Heart left ventricle (tissue), 16 donors: ENCODE measurements at regions not wholly inside any gene's neighbourhood (a gene's known extent, or its start where the extent isn't known, plus 50 kb on each side); places are given as distances from the start of the nearest gene placed in this dataset.

Experiments used
- ATAC-seq, 4 donors: fragments of 200-7000 bp; cut with Tn5 transposase; one replicate each; pipeline ENCODE4 v1.9.1; 2020 to 2022; ENCODE audit warnings: moderate library complexity in 4 of 4, mild to moderate bottlenecking in 3 of 4, moderate number of reproducible peaks in 1 of 4
- DNase-seq, 5 donors: peaks; one replicate each; pipeline ENCODE4 v3.0.0-alpha.2; 2020
- H3K27ac ChIP-seq, 12 donors: fragments of 200-600 bp; sonication (generic) in 4 of 12; one replicate each; pipeline versions ENCODE4 v1.5.0 to v1.8.0; 2016 to 2022; ENCODE audit warnings: mild to moderate bottlenecking in 2 of 12
- H3K27me3 ChIP-seq, 9 donors: fragments of 200-600 bp; sonication (generic) in 2 of 9; one replicate each; pipeline versions ENCODE4 v1.5.1 to v1.8.0; 2016 to 2022; ENCODE audit warnings: mild to moderate bottlenecking in 3 of 9
- H3K36me3 ChIP-seq, 9 donors: fragments of 200-600 bp; sonication (generic) in 2 of 9; one replicate each; pipeline versions ENCODE4 v1.5.0 to v1.8.0; 2018 to 2022; ENCODE audit warnings: mild to moderate bottlenecking in 2 of 9
- H3K4me1 ChIP-seq, 12 donors: fragments of 200-600 bp; sonication (generic) in 4 of 12; one replicate each; pipeline versions ENCODE4 v1.5.0 to v1.8.0; 2016 to 2022; ENCODE audit warnings: mild to moderate bottlenecking in 3 of 12
- H3K4me3 ChIP-seq, 12 donors: fragments of 200-600 bp; sonication (generic) in 4 of 12; one replicate each; pipeline versions ENCODE4 v1.5.0 to v1.8.0; 2017 to 2022; ENCODE audit warnings: mild to moderate bottlenecking in 9 of 12, moderate library complexity in 4 of 12
- H3K9me3 ChIP-seq, 12 donors: fragments of 200-600 bp; sonication (generic) in 4 of 12; one replicate each; pipeline versions ENCODE4 v1.5.0 to v1.8.0; 2016 to 2022; ENCODE audit warnings: mild to moderate bottlenecking in 1 of 12
- POLR2A ChIP-seq, 2 donors: fragments of 450-650 bp; IDR thresholded peaks; one replicate each; pipeline ENCODE4 v1.6.1; 2017; ENCODE audit warnings: antibody characterized with exemption in 2 of 2, mild to moderate bottlenecking in 2 of 2, moderate library complexity in 2 of 2
- WGBS, 4 donors: extraction: QIAGEN DNeasy Blood & Tissue Kit in 2 of 4; methylation state at CpG; one replicate each; pipeline versions ENCODE4 v1.1.5 to v1.1.7; 2013 to 2018; 5-methylcytosine and 5-hydroxymethylcytosine counted together
- intact Hi-C, 10 donors: fragments of 100-400 bp; cut with DNase I; formaldehyde crosslinking; loops; one replicate each; pipeline versions ENCODE4 v1.11.1 to v1.14.2; 2022
- TF ChIP-seq, protein P1 (sequence below), 12 donors: fragments of 200-600 bp; sonication (generic) in 4 of 12; IDR thresholded peaks; one replicate each; pipeline versions ENCODE4 v1.5.0 to v1.8.0; 2018 to 2022; ENCODE audit warnings: antibody characterized with exemption in 12 of 12, mild to moderate bottlenecking in 5 of 12
- donor health status: ischemic (EF 13 %, LVEDD 7.1; RV severe dilation, severe dysfunction).
- donor health status: healthy with polysubstance abuse.
- donor health status: DM: no; HTN: yes; CAD: no.
- donor health status: DM: no; HTN: no; CAD: no.
- donor health status: ischemic (EF 25% LVEDD 6.9; RV normal size, moderate dysfunction).
- donor health status: ischemic (EF 25% LVEDD 5.7; RV mildly dilated, moderate dysfunction).
- donor health status: healthy.
- donor health status: DM: yes; HTN: yes; CAD: no.
- donor health status: ischemic (EF 35%, LVEDD 5.7; RV mildly dilated, moderate dysfunction).
- donor health status: nonischemic (EF 11% LVEDD 7.7; RV severe dilation, severe dysfunction).
- donor health status: DM: yes; HTN: yes; CAD: no.
- donor health status: PGD.
- donor health status: ischemic (EF 29% LVEDD 5.4; RV normal size, mild dysfunction).
- donor health status: nonischemic (EF 23%, LVEDD 6.1; RV moderate dilation, normal function).

DNA sequence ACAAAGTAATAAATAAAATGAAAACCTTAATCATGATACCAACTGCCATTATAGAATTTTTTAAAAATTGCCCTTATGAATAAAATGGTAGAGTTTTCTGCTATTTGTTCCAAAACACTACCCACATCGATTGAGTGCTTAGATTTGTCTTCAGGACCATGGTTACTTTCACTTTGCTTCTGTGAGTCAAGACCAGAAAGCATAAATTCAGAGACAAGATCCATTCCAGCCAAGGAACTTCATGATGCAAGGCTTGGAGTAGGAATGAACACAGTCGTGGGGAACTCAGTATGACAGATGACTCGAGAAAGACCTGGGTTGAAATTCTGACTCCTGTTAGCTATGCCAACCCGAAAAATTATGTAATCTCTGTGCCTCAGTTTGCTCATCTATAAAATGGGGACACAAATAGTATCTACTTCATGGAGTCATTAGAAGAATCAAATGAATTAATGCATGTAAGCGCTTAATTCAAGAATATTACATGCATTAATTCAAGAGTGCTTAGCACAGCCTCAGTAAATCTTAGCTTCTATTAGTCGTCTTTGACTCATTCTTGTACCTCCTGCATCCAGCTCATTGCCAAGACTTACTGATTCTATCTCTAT is 72.5 kb upstream of the MYLIP start:
- Histone ChIP-seq H3K9me3 (no peaks in the 10 kb centered on the region), H3K36me3 (no peaks in the 10 kb centered on the region), H3K4me3 (no peak overlapping the region), H3K4me1 (no peaks in the 10 kb centered on the region), H3K27ac (no peak overlapping the region), H3K27me3 (no peaks in the 10 kb centered on the region)
- 85 to 92% (median 92%) methylated on average over 6 of the region's 6 CpGs for WGBS, 4 donors
- intact Hi-C loops, result no loop called here
- TF ChIP-seq POLR2A (IDR thresholded peaks at IDR 0.05), result no peak
- TF ChIP-seq, protein P1, sequence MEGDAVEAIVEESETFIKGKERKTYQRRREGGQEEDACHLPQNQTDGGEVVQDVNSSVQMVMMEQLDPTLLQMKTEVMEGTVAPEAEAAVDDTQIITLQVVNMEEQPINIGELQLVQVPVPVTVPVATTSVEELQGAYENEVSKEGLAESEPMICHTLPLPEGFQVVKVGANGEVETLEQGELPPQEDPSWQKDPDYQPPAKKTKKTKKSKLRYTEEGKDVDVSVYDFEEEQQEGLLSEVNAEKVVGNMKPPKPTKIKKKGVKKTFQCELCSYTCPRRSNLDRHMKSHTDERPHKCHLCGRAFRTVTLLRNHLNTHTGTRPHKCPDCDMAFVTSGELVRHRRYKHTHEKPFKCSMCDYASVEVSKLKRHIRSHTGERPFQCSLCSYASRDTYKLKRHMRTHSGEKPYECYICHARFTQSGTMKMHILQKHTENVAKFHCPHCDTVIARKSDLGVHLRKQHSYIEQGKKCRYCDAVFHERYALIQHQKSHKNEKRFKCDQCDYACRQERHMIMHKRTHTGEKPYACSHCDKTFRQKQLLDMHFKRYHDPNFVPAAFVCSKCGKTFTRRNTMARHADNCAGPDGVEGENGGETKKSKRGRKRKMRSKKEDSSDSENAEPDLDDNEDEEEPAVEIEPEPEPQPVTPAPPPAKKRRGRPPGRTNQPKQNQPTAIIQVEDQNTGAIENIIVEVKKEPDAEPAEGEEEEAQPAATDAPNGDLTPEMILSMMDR (IDR thresholded peaks at IDR 0.05), result no peak
- DNase-seq (no peak), ATAC-seq (no peak)

DNA sequence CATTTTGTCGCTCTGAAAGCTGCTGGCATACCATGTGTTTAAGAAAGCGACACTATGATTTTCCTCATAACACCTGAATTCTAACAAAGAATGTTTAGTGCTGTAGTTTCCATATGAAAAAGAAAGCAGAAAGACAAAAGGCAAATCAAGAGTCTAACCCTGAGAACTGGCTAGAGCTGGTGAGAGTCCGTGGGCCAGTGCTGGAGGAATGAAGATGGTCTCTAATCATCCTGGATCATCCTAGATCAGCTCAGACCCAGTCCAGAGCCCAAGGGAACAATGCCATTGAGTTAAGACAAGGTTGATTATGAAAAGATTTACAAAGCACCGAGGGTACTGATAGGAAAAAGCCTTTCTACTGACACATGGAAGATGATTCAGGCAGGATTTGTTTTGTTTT is 73.0 kb upstream of the MYLIP start:
- DNase-seq, result no peak
- H3K27me3 ChIP-seq, result no peaks in the 10 kb centered on the region
- no peak for ATAC-seq
- no peak overlapping the region for H3K4me3 ChIP-seq
- H3K27ac ChIP-seq, result no peak overlapping the region
- H3K4me1 ChIP-seq, result no peaks in the 10 kb centered on the region
- intact Hi-C loops, result no loop called here
- H3K36me3 ChIP-seq, result no peaks in the 10 kb centered on the region
- H3K9me3 ChIP-seq, result no peaks in the 10 kb centered on the region
- TF ChIP-seq POLR2A (IDR thresholded peaks at IDR 0.05), result no peak
- TF ChIP-seq, protein P1 (IDR thresholded peaks at IDR 0.05), result no peak
- 85 to 90% (median 88%) methylated on average over 4 of the region's 4 CpGs for WGBS, 4 donors

DNA sequence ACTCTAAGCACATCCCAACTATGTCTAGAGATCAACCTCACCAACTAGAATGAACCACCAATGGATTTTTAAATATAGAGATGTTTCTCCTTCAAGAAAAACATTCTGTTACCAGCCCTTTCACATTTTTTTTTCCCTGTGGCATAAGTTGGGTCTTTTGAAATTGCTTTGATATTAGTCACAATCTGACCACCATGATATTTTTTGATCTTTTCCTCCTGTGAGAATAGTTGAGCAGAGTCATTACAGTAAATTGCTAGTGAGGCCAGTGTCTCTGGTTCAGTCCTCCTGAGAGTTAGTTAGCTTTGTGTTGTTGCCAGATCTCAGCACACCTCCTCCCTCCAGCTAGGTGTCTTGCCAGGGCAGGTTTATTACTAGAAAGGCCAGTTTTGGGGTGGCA is 79.7 kb upstream of the MYLIP start:
- no peaks in the 10 kb centered on the region for H3K27me3 ChIP-seq
- no peaks in the 10 kb centered on the region for H3K9me3 ChIP-seq
- H3K4me1 ChIP-seq, result no peaks in the 10 kb centered on the region
- H3K4me3 ChIP-seq, result no peak overlapping the region
- TF ChIP-seq, protein P1 (IDR thresholded peaks at IDR 0.05), result no peak
- TF ChIP-seq POLR2A (IDR thresholded peaks at IDR 0.05), result no peak
- DNase-seq (no peak), ATAC-seq (no peak)
- no peaks in the 10 kb centered on the region for H3K36me3 ChIP-seq
- no peak overlapping the region for H3K27ac ChIP-seq
- intact Hi-C loops, result no loop called here

DNA sequence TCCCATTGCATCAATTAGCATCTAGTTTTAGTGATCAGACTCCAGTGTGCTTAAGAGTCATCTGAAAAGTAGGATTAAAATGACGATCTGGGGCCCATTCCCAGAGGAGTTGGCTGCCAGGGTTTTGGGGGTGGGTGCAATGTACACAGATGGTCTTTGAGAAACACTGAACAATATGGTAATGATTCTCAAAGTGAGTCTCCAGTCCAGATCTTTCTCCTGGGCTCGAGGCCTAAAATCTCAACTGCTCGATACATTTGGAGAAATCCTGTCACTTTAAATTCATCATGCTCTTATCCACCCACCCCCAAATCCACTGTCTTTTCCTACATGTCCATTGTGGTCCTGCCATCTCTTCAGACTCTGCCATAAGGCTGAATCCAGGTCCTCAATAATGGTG is 80.7 kb upstream of the MYLIP start:
- intact Hi-C loops, result no loop called here
- ATAC-seq, result no peak

More for the DNA sequence above, 80.7 kb upstream of the MYLIP start:
- Histone ChIP-seq H3K4me3 (no peak overlapping the region), H3K36me3 (no peaks in the 10 kb centered on the region), H3K27ac (no peak overlapping the region), H3K9me3 (no peaks in the 10 kb centered on the region), H3K4me1 (peaks cover 0 to 8% (median 3%) of the 10 kb centered on the region in 12 donors), H3K27me3 (no peaks in the 10 kb centered on the region)
- TF ChIP-seq, protein P1 (IDR thresholded peaks at IDR 0.05), result no peak
- TF ChIP-seq POLR2A (IDR thresholded peaks at IDR 0.05), result no peak
- DNase-seq, result no peak
- WGBS, 4 donors, result 92 to 96% (median 93%) methylated on average over 3 of the region's 3 CpGs
